Keratinocyte (primary cell): ENCODE measurements at regions not wholly inside any gene's neighbourhood (a gene's known extent, or its start where the extent isn't known, plus 50 kb on each side); places are given as distances from the start of the nearest gene placed in this dataset.

Source experiments
- DNase-seq: peaks from one replicate; pipeline ENCODE4 v3.0.0-alpha.2; 2011; ENCODE audit warnings: low read depth, missing footprints, low spot score
- FAIRE-seq: peaks from 2 replicates; lab custom pipeline; 2011; peaks lifted over from hg19 to GRCh38; lab: Jason Lieb, UNC
- H2AFZ ChIP-seq: 2 replicates; pipeline ENCODE4 v1.6.0; 2012; ENCODE audit warnings: low read length, control low read depth, inconsistent platforms; ENCODE audit not compliant: control insufficient read depth
- H3K27ac ChIP-seq: 2 replicates; pipeline ENCODE4 v1.5.1; 2011; ENCODE audit warnings: low read length; ENCODE audit not compliant: control insufficient read depth, insufficient read depth
- H3K27me3 ChIP-seq: 3 replicates; pipeline ENCODE4 v1.6.0; 2011; ENCODE audit warnings: low read length; ENCODE audit not compliant: control insufficient read depth, insufficient read depth; ENCODE audit errors: extremely low read depth
- H3K36me3 ChIP-seq, 2 experiments: 2 replicates in 1 of 2; 3 replicates in 1 of 2; pipeline ENCODE4 v1.5.1; 2011; ENCODE audit warnings: low read length in 2 of 2, mild to moderate bottlenecking in 1 of 2; ENCODE audit not compliant: control insufficient read depth in 2 of 2, insufficient read depth in 2 of 2; ENCODE audit errors: extremely low read depth in 1 of 2
- H3K4me1 ChIP-seq: 3 replicates; pipeline ENCODE4 v1.5.1; 2011; ENCODE audit warnings: low read length; ENCODE audit not compliant: control insufficient read depth, insufficient read depth; ENCODE audit errors: extremely low read depth
- H3K4me2 ChIP-seq: 3 replicates; pipeline ENCODE4 v1.6.0; 2011; ENCODE audit warnings: low read depth, low read length; ENCODE audit not compliant: control insufficient read depth, insufficient read depth; ENCODE audit errors: extremely low read depth
- H3K4me3 ChIP-seq, 3 experiments: fragments of 200-600 bp in 1 of 3; sonication (generic) in 1 of 3; 2 replicates in 2 of 3; 3 replicates in 1 of 3; pipeline ENCODE4 v1.5.1; 2011 to 2016; ENCODE audit warnings: low read length in 3 of 3, mild to moderate bottlenecking in 3 of 3, control low read depth in 2 of 3, inconsistent platforms in 1 of 3, low read depth in 1 of 3, mixed read lengths in 1 of 3, mixed run types in 1 of 3, moderate library complexity in 1 of 3; ENCODE audit not compliant: control insufficient read depth in 2 of 3, insufficient read depth in 2 of 3; ENCODE audit errors: extremely low read depth in 1 of 3
- H3K79me2 ChIP-seq: 2 replicates; pipeline ENCODE4 v1.6.0; 2012; ENCODE audit warnings: low read length; ENCODE audit not compliant: control insufficient read depth, insufficient read depth
- H3K9ac ChIP-seq: 3 replicates; pipeline ENCODE4 v1.6.0; 2011; ENCODE audit warnings: low read length; ENCODE audit not compliant: control insufficient read depth, insufficient read depth; ENCODE audit errors: extremely low read depth
- H3K9me1 ChIP-seq: 3 replicates; pipeline ENCODE4 v1.6.0; 2011; ENCODE audit warnings: low read length; ENCODE audit not compliant: control insufficient read depth, insufficient read depth; ENCODE audit errors: extremely low read depth
- H3K9me3 ChIP-seq: 2 replicates; pipeline ENCODE4 v1.5.1; 2012; ENCODE audit warnings: low read depth, low read length; ENCODE audit not compliant: control insufficient read depth
- H4K20me1 ChIP-seq: 3 replicates; pipeline ENCODE4 v1.6.0; 2011; ENCODE audit warnings: low read length; ENCODE audit not compliant: control insufficient read depth, insufficient read depth; ENCODE audit errors: extremely low read depth
- CTCF ChIP-seq, 3 experiments: IDR thresholded peaks in 1 of 3; conservative IDR thresholded peaks in 1 of 3; optimal IDR thresholded peaks in 1 of 3; 2 replicates in 2 of 3; 3 replicates in 1 of 3; pipeline versions ENCODE3 to v1.5.1; 2011; ENCODE audit warnings: low read length in 3 of 3, mild to moderate bottlenecking in 3 of 3, moderate library complexity in 2 of 3, control low read depth in 1 of 3, inconsistent platforms in 1 of 3; ENCODE audit not compliant: insufficient read depth in 2 of 3; ENCODE audit errors: extremely low read depth in 1 of 3
- EZH2 ChIP-seq: IDR thresholded peaks from one replicate; pipeline ENCODE4 v1.6.1; 2012; ENCODE audit warnings: inconsistent platforms, mild to moderate bottlenecking, low read length, moderate library complexity
- dilution Hi-C: fragments of 300-500 bp; cut with MboI; formaldehyde crosslinking; loops from one replicate; pipeline ENCODE4 v1.7.0; 2020; ENCODE audit warnings: low sequenced_read_pairs; ENCODE audit not compliant: extremely low pct_ligation_motif_present

GRCh38 chr1:81634294-81634693 is 166.4 kb upstream of the ADGRL2 start:
- DNase-seq (no peak), FAIRE-seq (no peak)
- H3K36me3 ChIP-seq: no peaks in the 10 kb centered on the region
- dilution Hi-C loops: no loop called here
- no peaks in the 10 kb centered on the region for H4K20me1 ChIP-seq
- no peaks in the 10 kb centered on the region for H3K79me2 ChIP-seq
- no peak overlapping the region for H2AFZ ChIP-seq
- H3K27ac ChIP-seq: no peak overlapping the region
- H3K9ac ChIP-seq: no peak overlapping the region
- no peaks in the 10 kb centered on the region for H3K4me1 ChIP-seq
- H3K27me3 ChIP-seq: no peaks in the 10 kb centered on the region
- no peaks in the 10 kb centered on the region for H3K9me3 ChIP-seq
- H3K4me2 ChIP-seq: no peak overlapping the region
- no peaks in the 10 kb centered on the region for H3K9me1 ChIP-seq
- no peak overlapping the region for H3K4me3 ChIP-seq
- TF ChIP-seq CTCF (optimal IDR thresholded peaks at IDR 0.05 in 1 of 3, IDR thresholded peaks at IDR 0.05 in 1 of 3, conservative IDR thresholded peaks at IDR 0.05 in 1 of 3; ENCODE audit: extremely low read depth in 1 of 3, insufficient read depth in 2 of 3, low read length in 3 of 3) (no peak), EZH2 (no peak)

- dilution Hi-C loops: no loop called here
- H2AFZ ChIP-seq: no peak overlapping the region
- no peaks in the 10 kb centered on the region for H4K20me1 ChIP-seq
- H3K9ac ChIP-seq: no peak overlapping the region
- H3K79me2 ChIP-seq: no peaks in the 10 kb centered on the region
- no peaks in the 10 kb centered on the region for H3K27me3 ChIP-seq
- no peaks in the 10 kb centered on the region for H3K4me1 ChIP-seq
- no peak overlapping the region for H3K4me2 ChIP-seq
- TF ChIP-seq EZH2: no peak
- TF ChIP-seq CTCF (optimal IDR thresholded peaks at IDR 0.05 in 1 of 3, IDR thresholded peaks at IDR 0.05 in 1 of 3, conservative IDR thresholded peaks at IDR 0.05 in 1 of 3; ENCODE audit: extremely low read depth in 1 of 3, insufficient read depth in 2 of 3, low read length in 3 of 3): no peak
- H3K36me3 ChIP-seq: no peaks in the 10 kb centered on the region
- H3K4me3 ChIP-seq: no peak overlapping the region
- H3K9me3 ChIP-seq: no peaks in the 10 kb centered on the region
- no peaks in the 10 kb centered on the region for H3K9me1 ChIP-seq
- FAIRE-seq (no peak), DNase-seq (no peak)
- no peak overlapping the region for H3K27ac ChIP-seq
These were observed 181.6 kb upstream of the ADGRL2 start for GRCh38 chr1:81619156-81619555.
